K562 (cell line): ENCODE measurements at regions not wholly inside any gene's neighbourhood (a gene's known extent, or its start where the extent isn't known, plus 50 kb on each side); places are given as distances from the start of the nearest gene placed in this dataset.

Experiments used
- CAMTA2 ChIP-seq: fragments of 250-450 bp; sonication (Bioruptor Pico); conservative IDR thresholded peaks from 2 replicates; pipeline ENCODE4 v1.5.1; 2022
- CHD4 ChIP-seq: fragments of 200-600 bp; sonication (generic); IDR thresholded peaks from 3 replicates; pipeline ENCODE4 v1.6.1; 2012; ENCODE audit warnings: low read depth, mild to moderate bottlenecking, mixed read lengths, low read length, inconsistent platforms; ENCODE audit not compliant: insufficient read depth, insufficient replicate concordance, poor library complexity, severe bottlenecking
- EP300 ChIP-seq: IDR thresholded peaks from 2 replicates; pipeline ENCODE4 v1.6.1; 2012; ENCODE audit warnings: low read length, improper control_type of control experiment

DNA sequence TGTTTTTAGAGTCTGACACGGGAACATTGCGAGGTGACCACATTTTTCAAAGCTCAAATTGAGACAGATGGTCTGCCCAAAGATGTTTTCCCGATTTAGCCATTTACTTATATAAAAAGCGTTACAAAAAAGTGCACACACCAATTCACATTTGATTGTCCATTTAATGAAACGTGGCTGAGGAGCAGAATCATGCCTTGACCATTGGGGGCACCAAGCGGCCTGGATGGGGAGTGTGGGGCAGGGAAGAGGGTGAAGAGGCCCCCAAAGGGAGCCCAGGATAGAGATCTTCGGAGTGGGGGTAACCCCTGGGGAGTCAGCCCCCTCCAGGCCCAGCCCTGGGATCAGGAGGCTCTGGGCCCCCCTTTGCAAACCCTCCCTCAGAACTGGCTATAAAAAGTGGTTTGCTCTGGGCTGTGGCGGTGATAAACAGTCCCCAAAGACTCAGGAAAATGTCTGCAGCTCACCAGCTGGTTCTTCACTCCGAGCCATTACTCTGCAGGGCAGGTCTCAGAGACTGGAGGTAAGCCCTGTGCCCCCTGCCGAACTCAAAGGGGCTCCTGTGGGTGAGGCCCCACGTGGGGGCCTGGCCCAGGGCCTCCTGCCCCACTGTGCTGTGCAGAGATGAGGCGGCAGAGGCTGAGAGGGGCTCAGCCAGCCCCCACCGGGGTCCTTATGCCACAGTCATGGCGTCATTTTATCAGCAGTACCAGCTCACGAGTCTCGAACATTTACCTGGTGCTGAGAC is 105.9 kb upstream of the SEC14L1 start:
- TF ChIP-seq CHD4 (no peak), EP300 (no peak), CAMTA2 (CRISPR knock-in tag) (no peak)
